DOHH2 (cell line): ENCODE measurements at regions not wholly inside any gene's neighbourhood (a gene's known extent, or its start where the extent isn't known, plus 50 kb on each side); places are given as distances from the start of the nearest gene placed in this dataset.

Experiments used
- H3F3A ChIP-seq: fragments of 200-600 bp; sonication (generic), shearing (Covaris generic); 2 replicates; pipeline ENCODE4 v1.6.0; 2016; ENCODE audit warnings: antibody characterized with exemption, mild to moderate bottlenecking; ENCODE audit not compliant: control insufficient read depth, insufficient read depth
- H3K27ac ChIP-seq: fragments of 200-600 bp; sonication (generic); 2 replicates; pipeline ENCODE4 v1.5.1; 2014; ENCODE audit warnings: low read depth, mild to moderate bottlenecking, low read length, moderate library complexity
- H3K27me3 ChIP-seq: fragments of 200-600 bp; sonication (generic); 2 replicates; pipeline ENCODE4 v1.6.1; 2014; ENCODE audit warnings: mild to moderate bottlenecking, low read length, mixed read lengths; ENCODE audit not compliant: control insufficient read depth
- H3K36me3 ChIP-seq: fragments of 200-600 bp; sonication (generic); 2 replicates; pipeline ENCODE4 v1.6.1; 2014; ENCODE audit warnings: mild to moderate bottlenecking, low read length, moderate library complexity, mixed read lengths; ENCODE audit not compliant: control insufficient read depth
- H3K4me1 ChIP-seq: fragments of 200-600 bp; sonication (generic); 2 replicates; pipeline ENCODE4 v1.6.1; 2014; ENCODE audit warnings: mild to moderate bottlenecking, low read length, mixed read lengths; ENCODE audit not compliant: control insufficient read depth
- H3K4me2 ChIP-seq: fragments of 200-600 bp; sonication (generic); 2 replicates; pipeline ENCODE4 v1.6.0; 2014; ENCODE audit warnings: mild to moderate bottlenecking, low read length, moderate library complexity
- H3K4me3 ChIP-seq: fragments of 200-600 bp; sonication (generic); 2 replicates; pipeline ENCODE4 v1.5.1; 2014; ENCODE audit warnings: mild to moderate bottlenecking, low read length, mixed read lengths
- H3K79me2 ChIP-seq: fragments of 200-600 bp; sonication (generic); 2 replicates; pipeline ENCODE4 v1.6.1; 2014; ENCODE audit warnings: mild to moderate bottlenecking, low read length, mixed read lengths; ENCODE audit not compliant: control insufficient read depth
- H3K9me2 ChIP-seq: fragments of 200-600 bp; sonication (generic); replicated peaks from 2 replicates; pipeline ENCODE4 v1.6.1; 2014; ENCODE audit warnings: mild to moderate bottlenecking, low read length, mixed read lengths; ENCODE audit not compliant: control insufficient read depth
- H3K9me3 ChIP-seq: fragments of 200-600 bp; sonication (generic); 2 replicates; pipeline ENCODE4 v1.6.1; 2014; ENCODE audit warnings: antibody characterized with exemption, low read length, mixed read lengths; ENCODE audit not compliant: control insufficient read depth, insufficient read depth
- H4K20me1 ChIP-seq: fragments of 200-600 bp; sonication (generic); 2 replicates; pipeline ENCODE4 v1.6.0; 2014; ENCODE audit warnings: low read depth, mild to moderate bottlenecking, antibody characterized with exemption, low read length, moderate library complexity; ENCODE audit not compliant: control insufficient read depth, insufficient read depth
- CTCF ChIP-seq: fragments of 200-600 bp; sonication (generic); IDR thresholded peaks from one replicate; pipeline ENCODE4 v1.5.1; 2014; ENCODE audit warnings: antibody characterized with exemption, mild to moderate bottlenecking, low read depth, low read length; ENCODE audit not compliant: poor library complexity, severe bottlenecking
- EZH2phosphoT487 ChIP-seq: fragments of 200-600 bp; sonication (generic); IDR thresholded peaks from 2 replicates; pipeline ENCODE4 v1.6.1; 2017; ENCODE audit warnings: borderline replicate concordance, mild to moderate bottlenecking, antibody characterized with exemption, low read length, moderate library complexity, mixed read lengths

GRCh38 chr13:23506807-23507291, 63.4 kb upstream of the TNFRSF19 start:
- H3K27ac ChIP-seq = no peak overlapping the region
- no peaks in the 10 kb centered on the region for H3F3A ChIP-seq
- no peaks in the 10 kb centered on the region for H3K36me3 ChIP-seq
- H3K4me1 ChIP-seq = no peaks in the 10 kb centered on the region
- no peak overlapping the region for H3K4me3 ChIP-seq
- no peaks in the 10 kb centered on the region for H3K9me2 ChIP-seq
- no peaks in the 10 kb centered on the region for H3K9me3 ChIP-seq
- no peak for TF ChIP-seq EZH2phosphoT487
- TF ChIP-seq CTCF = no peak
- H4K20me1 ChIP-seq = no peaks in the 10 kb centered on the region
- H3K79me2 ChIP-seq = no peaks in the 10 kb centered on the region
- H3K27me3 ChIP-seq = no peaks in the 10 kb centered on the region
- H3K4me2 ChIP-seq = no peak overlapping the region

- TF ChIP-seq EZH2phosphoT487 (no peak), CTCF (no peak)
- H4K20me1 ChIP-seq = no peaks in the 10 kb centered on the region
- H3K27me3 ChIP-seq = no peaks in the 10 kb centered on the region
- no peaks in the 10 kb centered on the region for H3K4me1 ChIP-seq
- H3K9me2 ChIP-seq = no peaks in the 10 kb centered on the region
- no peaks in the 10 kb centered on the region for H3K36me3 ChIP-seq
- no peaks in the 10 kb centered on the region for H3K9me3 ChIP-seq
- no peaks in the 10 kb centered on the region for H3K79me2 ChIP-seq
- no peaks in the 10 kb centered on the region for H3F3A ChIP-seq
- no peak overlapping the region for H3K4me3 ChIP-seq
- H3K27ac ChIP-seq = no peak overlapping the region
- no peak overlapping the region for H3K4me2 ChIP-seq
Measured at GRCh38 chr13:23509781-23510543, 60.2 kb upstream of the TNFRSF19 start.

- Histone ChIP-seq H3K9me2 (no peaks in the 10 kb centered on the region), H3K27me3 (no peaks in the 10 kb centered on the region), H3F3A (no peaks in the 10 kb centered on the region), H3K9me3 (no peaks in the 10 kb centered on the region), H3K27ac (no peak overlapping the region), H3K4me3 (no peak overlapping the region), H3K4me2 (no peak overlapping the region), H3K36me3 (no peaks in the 10 kb centered on the region), H3K4me1 (no peaks in the 10 kb centered on the region), H3K79me2 (no peaks in the 10 kb centered on the region), H4K20me1 (no peaks in the 10 kb centered on the region)
- TF ChIP-seq EZH2phosphoT487 = no peak
- no peak for TF ChIP-seq CTCF
Measured at GRCh38 chr13:23510544-23510916, 59.7 kb upstream of the TNFRSF19 start.
